ENCODE measurements at regions not wholly inside any gene's neighbourhood (a gene's known extent, or its start where the extent isn't known, plus 50 kb on each side); places are given as distances from the start of the nearest gene placed in this dataset.

DNA sequence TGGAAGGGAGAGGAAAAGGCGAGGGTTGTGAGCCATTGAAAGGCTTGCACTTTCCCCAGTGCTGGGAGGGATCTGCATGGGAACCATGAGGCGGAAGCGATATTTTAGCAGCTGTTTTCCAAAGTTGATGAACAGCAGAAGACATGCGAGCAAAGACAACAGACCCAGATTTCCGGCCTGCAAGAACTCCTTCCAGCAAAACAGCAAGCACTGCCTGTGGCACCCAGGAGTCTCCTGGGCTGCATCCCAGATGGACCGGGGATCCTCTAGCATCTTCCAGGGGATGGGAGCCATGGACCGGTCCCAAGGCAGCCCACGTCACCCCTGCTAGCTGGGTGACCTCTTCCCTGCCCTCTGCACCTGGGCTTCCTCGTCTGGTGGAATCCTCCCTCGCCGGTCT lies 162.8 kb downstream of the IRF8 start:
- no peak overlapping the region for H3K9ac ChIP-seq (ENCODE audit: insufficient read depth, low read length, poor library complexity, severe bottlenecking)
- no peak overlapping the region for H3K4me2 ChIP-seq (replicated peaks; ENCODE audit: extremely low read depth, low read length, poor library complexity, severe bottlenecking)
- peaks cover 5 to 8% (median 5%) of the 10 kb centered on the region in 3 donors for H3K27me3 Mint-ChIP-seq (ENCODE audit: low read depth in 3 of 3)
- no peaks in the 10 kb centered on the region for H3K36me3 Mint-ChIP-seq
- no peak for DNase-seq
- H3K4me3 ChIP-seq (replicated peaks in 1 of 3; ENCODE audit: low read depth in 2 of 3, low read length in 3 of 3) = no peak overlapping the region
- no peak overlapping the region for H3K27ac ChIP-seq (ENCODE audit: low read depth in 1 of 2, low read length in 2 of 2)
- intact Hi-C loops (cut with micrococcal nuclease) = no loop called here
- no peaks in the 10 kb centered on the region for H3K36me3 ChIP-seq (replicated peaks in 1 of 2; ENCODE audit: control insufficient read depth in 1 of 2, insufficient read depth in 2 of 2, low read length in 2 of 2)
- no peak overlapping the region for H3K4me3 Mint-ChIP-seq
- peaks cover 2% of the 10 kb centered on the region for H3K4me1 Mint-ChIP-seq
- H4K20me1 ChIP-seq (ENCODE audit: insufficient read depth, low read length) = no peaks in the 10 kb centered on the region
- no peaks in the 10 kb centered on the region for H3K79me2 ChIP-seq (ENCODE audit: insufficient read depth, low read length)
- no peak overlapping the region for H2AFZ ChIP-seq (ENCODE audit: insufficient read depth, low read depth, low read length, poor library complexity, severe bottlenecking)
- no peak overlapping the region for H3K27ac Mint-ChIP-seq
- no peaks in the 10 kb centered on the region for H3K9me3 Mint-ChIP-seq
- H3K9me3 ChIP-seq (replicated peaks in 1 of 2; ENCODE audit: control insufficient read depth in 1 of 2, insufficient read depth in 1 of 2, low read length in 2 of 2) = no peaks in the 10 kb centered on the region
- TF ChIP-seq, protein P1, sequence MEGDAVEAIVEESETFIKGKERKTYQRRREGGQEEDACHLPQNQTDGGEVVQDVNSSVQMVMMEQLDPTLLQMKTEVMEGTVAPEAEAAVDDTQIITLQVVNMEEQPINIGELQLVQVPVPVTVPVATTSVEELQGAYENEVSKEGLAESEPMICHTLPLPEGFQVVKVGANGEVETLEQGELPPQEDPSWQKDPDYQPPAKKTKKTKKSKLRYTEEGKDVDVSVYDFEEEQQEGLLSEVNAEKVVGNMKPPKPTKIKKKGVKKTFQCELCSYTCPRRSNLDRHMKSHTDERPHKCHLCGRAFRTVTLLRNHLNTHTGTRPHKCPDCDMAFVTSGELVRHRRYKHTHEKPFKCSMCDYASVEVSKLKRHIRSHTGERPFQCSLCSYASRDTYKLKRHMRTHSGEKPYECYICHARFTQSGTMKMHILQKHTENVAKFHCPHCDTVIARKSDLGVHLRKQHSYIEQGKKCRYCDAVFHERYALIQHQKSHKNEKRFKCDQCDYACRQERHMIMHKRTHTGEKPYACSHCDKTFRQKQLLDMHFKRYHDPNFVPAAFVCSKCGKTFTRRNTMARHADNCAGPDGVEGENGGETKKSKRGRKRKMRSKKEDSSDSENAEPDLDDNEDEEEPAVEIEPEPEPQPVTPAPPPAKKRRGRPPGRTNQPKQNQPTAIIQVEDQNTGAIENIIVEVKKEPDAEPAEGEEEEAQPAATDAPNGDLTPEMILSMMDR (IDR thresholded peaks at IDR 0.05) = no peak
- H3K27me3 ChIP-seq (ENCODE audit: control insufficient read depth in 2 of 2, insufficient read depth in 2 of 2, low read length in 2 of 2) = no peaks in the 10 kb centered on the region
- H3K4me1 ChIP-seq (ENCODE audit: control insufficient read depth in 1 of 2, insufficient read depth in 2 of 2, low read length in 2 of 2) = no peaks in the 10 kb centered on the region
- WGBS (ENCODE audit: insufficient coverage) = 58% methylated on average over 8 of the region's 11 CpGs

DNA sequence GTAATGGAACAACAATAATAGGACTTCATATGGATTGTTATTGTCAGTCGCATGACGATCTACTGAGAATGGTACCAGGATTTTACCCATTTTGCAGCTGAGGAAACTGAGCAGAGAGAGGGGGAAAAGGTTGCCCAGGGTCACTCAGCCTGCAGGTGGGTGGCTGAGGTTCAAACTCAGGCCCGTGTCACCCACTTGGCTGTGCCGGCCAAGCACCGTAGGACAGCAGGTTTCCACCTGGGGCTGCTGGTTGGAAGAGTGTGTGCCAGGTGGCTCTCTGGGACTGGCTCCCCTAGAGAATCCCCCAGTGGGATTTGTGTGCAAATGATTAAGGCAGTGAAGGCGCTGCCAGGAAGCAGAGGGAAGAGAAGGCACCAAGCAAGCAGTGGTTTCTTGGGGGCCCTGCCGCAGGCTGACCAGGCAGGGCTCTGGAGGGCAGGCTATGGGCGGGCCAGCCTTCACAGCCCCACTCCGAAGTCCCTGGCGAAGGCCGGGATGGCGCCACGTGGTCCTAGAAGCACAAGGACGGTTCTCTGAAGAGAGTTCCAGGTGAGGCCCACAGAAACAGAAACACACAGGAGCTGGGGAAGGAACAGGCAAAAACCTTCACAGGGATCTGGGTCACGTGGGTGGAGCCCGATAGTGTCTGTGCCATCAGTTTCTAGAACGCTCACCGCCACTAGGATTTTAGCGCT lies 163.5 kb downstream of the IRF8 start:
- WGBS (ENCODE audit: insufficient coverage) = 95% methylated on average over 19 of the region's 19 CpGs
- no peaks in the 10 kb centered on the region for H3K4me1 ChIP-seq (ENCODE audit: control insufficient read depth in 1 of 2, insufficient read depth in 2 of 2, low read length in 2 of 2)
- TF ChIP-seq, protein P1 (IDR thresholded peaks at IDR 0.05) = no peak
- H3K9me3 ChIP-seq (replicated peaks in 1 of 2; ENCODE audit: control insufficient read depth in 1 of 2, insufficient read depth in 1 of 2, low read length in 2 of 2) = no peaks in the 10 kb centered on the region
- Mint-ChIP-seq H3K36me3 (no peaks in the 10 kb centered on the region), H3K9me3 (no peaks in the 10 kb centered on the region), H3K27ac (no peak overlapping the region), H3K4me3 (no peak overlapping the region), H3K27me3 (ENCODE audit: low read depth in 3 of 3) (peaks cover 4 to 5% (median 5%) of the 10 kb centered on the region in 3 donors), H3K4me1 (peaks cover 2% of the 10 kb centered on the region)
- H3K4me3 ChIP-seq (replicated peaks in 1 of 3; ENCODE audit: low read depth in 2 of 3, low read length in 3 of 3) = no peak overlapping the region
- H2AFZ ChIP-seq (ENCODE audit: insufficient read depth, low read depth, low read length, poor library complexity, severe bottlenecking) = no peak overlapping the region
- no peaks in the 10 kb centered on the region for H4K20me1 ChIP-seq (ENCODE audit: insufficient read depth, low read length)
- no peak for DNase-seq
- no peak overlapping the region for H3K4me2 ChIP-seq (replicated peaks; ENCODE audit: extremely low read depth, low read length, poor library complexity, severe bottlenecking)
- intact Hi-C loops (cut with micrococcal nuclease) = no loop called here
- H3K27me3 ChIP-seq (ENCODE audit: control insufficient read depth in 2 of 2, insufficient read depth in 2 of 2, low read length in 2 of 2) = no peaks in the 10 kb centered on the region
- no peaks in the 10 kb centered on the region for H3K36me3 ChIP-seq (replicated peaks in 1 of 2; ENCODE audit: control insufficient read depth in 1 of 2, insufficient read depth in 2 of 2, low read length in 2 of 2)
- H3K27ac ChIP-seq (ENCODE audit: low read depth in 1 of 2, low read length in 2 of 2) = no peak overlapping the region
- no peak overlapping the region for H3K9ac ChIP-seq (ENCODE audit: insufficient read depth, low read length, poor library complexity, severe bottlenecking)
- no peaks in the 10 kb centered on the region for H3K79me2 ChIP-seq (ENCODE audit: insufficient read depth, low read length)
